AG10803 (cell line): ENCODE measurements at regions not wholly inside any gene's neighbourhood (a gene's known extent, or its start where the extent isn't known, plus 50 kb on each side); places are given as distances from the start of the nearest gene placed in this dataset.
"Not testable (repeated sequence)": the region's sequence is repeated elsewhere in the genome, so short reads cannot be mapped to it uniquely, and the experiment has no call there.

ENCODE experiments used
- DNase-seq: peaks from one replicate; pipeline ENCODE4 v3.0.0; 2010; ENCODE audit warnings: low read depth
- H3K4me3 ChIP-seq: 2 replicates; pipeline ENCODE4 v1.5.1; 2011; ENCODE audit warnings: mild to moderate bottlenecking, low read length, control low read depth
- CTCF ChIP-seq: conservative IDR thresholded peaks from 2 replicates; pipeline ENCODE4 v1.5.1; 2011; ENCODE audit warnings: mild to moderate bottlenecking, low read length, control low read depth, inconsistent platforms

- no peak for DNase-seq
- no peak for TF ChIP-seq CTCF
- H3K4me3 ChIP-seq: no peak overlapping the region
Measured at GRCh38 chr15:89026167-89026566, 62.1 kb upstream of the ABHD2 start.

GRCh38 chr15:89028036-89028435 lies 60.2 kb upstream of the ABHD2 start:
- no peak for TF ChIP-seq CTCF
- no peak for DNase-seq
- H3K4me3 ChIP-seq: no peak overlapping the region

GRCh38 chr15:89030311-89030710 lies 57.9 kb upstream of the ABHD2 start:
- no peak overlapping the region for H3K4me3 ChIP-seq
- DNase-seq: no peak
- no peak for TF ChIP-seq CTCF

GRCh38 chr15:89031637-89032285 lies 56.5 kb upstream of the ABHD2 start:
- not testable (repeated sequence) for DNase-seq, H3K4me3 ChIP-seq

- H3K4me3 ChIP-seq: no peak overlapping the region
- peak; percentile 44 for DNase-seq
- TF ChIP-seq CTCF: peak; percentile 62
Measured at GRCh38 chr15:89034305-89034704, 54.0 kb upstream of the ABHD2 start.

GRCh38 chr15:89035150-89035549 lies 53.1 kb upstream of the ABHD2 start:
- H3K4me3 ChIP-seq: no peak overlapping the region
- TF ChIP-seq CTCF: no peak
- no peak for DNase-seq

GRCh38 chr15:89035658-89036057 lies 52.6 kb upstream of the ABHD2 start:
- TF ChIP-seq CTCF: no peak
- DNase-seq: no peak

GRCh38 chr15:89038146-89038545 lies 50.1 kb upstream of the ABHD2 start:
- no peak for DNase-seq
- no peak overlapping the region for H3K4me3 ChIP-seq
- no peak for TF ChIP-seq CTCF

More at GRCh38 chr15:89035658-89036057, 52.6 kb upstream of the ABHD2 start:
- H3K4me3 ChIP-seq: no peak overlapping the region
